ENCODE measurements at regions not wholly inside any gene's neighbourhood (a gene's known extent, or its start where the extent isn't known, plus 50 kb on each side); places are given as distances from the start of the nearest gene placed in this dataset.

DNA sequence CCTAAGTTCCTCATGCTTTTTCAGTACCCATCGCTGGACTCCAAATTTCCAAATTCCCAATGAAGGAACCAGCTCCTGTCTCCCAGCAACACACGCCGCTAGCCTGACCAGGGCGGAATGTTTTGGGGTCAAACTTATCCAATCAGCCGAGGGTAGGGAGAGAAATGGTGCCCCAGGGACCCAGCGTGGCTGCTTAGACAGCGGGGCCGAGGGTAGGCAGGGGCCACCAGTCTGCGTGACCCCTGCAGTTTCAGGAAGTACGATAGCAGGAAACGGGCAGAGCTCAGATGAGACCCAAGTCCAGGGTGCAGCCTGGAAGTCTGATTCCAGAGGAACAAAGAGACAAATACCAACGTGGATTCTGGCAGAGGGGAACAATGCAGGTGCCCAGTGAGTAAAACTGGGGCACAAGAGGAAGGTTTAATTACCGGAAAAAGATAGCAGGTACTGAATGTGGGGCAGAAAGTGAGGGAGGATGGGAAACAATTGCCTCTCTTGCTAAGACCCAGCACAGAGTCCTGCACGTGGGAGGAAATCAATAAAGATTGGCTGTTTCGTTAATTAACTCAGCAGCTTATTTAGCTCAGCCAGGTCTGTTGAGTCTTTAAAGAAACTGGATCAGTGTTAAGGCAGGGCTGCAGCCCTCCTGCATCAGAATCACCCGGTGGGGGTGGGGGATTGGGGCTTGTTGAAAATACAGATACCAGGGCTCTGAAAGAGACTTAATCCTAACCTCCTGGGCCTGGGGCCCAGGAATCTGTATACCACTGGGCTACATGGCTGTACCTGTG, 50.4 kb upstream of the NFE2L3 start:
- no peak for DNase-seq

DNA sequence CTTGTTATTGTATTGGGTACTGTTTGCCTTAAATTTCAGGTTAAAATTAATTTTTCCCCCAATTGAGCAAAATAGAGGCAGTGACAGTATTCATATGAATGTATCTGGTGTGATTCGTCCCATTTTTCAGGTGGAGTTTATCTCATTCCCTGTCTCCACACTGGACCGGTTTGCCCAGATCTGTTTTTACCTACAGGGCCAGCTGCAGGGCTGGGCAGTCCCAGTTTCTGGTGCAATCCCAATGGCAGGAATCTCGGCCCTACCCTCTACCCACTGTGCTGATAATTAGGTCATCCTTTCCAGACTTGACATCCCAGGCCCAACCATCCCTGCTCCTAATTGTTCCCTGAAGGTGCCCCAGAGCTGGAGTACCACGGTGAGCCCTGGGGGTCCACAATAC, 49.8 kb upstream of the NFE2L3 start:
- no peak for DNase-seq

Measured in DMS79 (cell line).